Endothelial cell of umbilical vein (primary cell): ENCODE measurements at regions not wholly inside any gene's neighbourhood (a gene's known extent, or its start where the extent isn't known, plus 50 kb on each side); places are given as distances from the start of the nearest gene placed in this dataset.

Source experiments
- BruUV-seq: library from RNA; stranded (reverse); fragments of 400-500 nt; replicated peaks from 2 replicates; lab custom pipeline; 2021; lab: Mats Ljungman, UMichigan
- CTCF ChIA-PET: fragments of 300-600, 350-600 bp; sonication (Branson Sonifier 250); formaldehyde crosslinking; loops from one replicate; lab custom pipeline; 2021; ENCODE audit warnings: antibody characterized with exemption, inconsistent platforms; lab: Charles Lee
- POLR2A ChIA-PET: fragments of 300-600, 350-600 bp; sonication (Branson Sonifier 250); formaldehyde crosslinking; loops from one replicate; lab custom pipeline; 2021; ENCODE audit warnings: antibody characterized with exemption, inconsistent platforms; lab: Charles Lee
- DNase-seq: peaks from one replicate; pipeline ENCODE4 v3.0.0-alpha.2; 2011; ENCODE audit warnings: low read depth, low spot score
- FAIRE-seq: peaks from 2 replicates; lab custom pipeline; 2011; peaks lifted over from hg19 to GRCh38; lab: Jason Lieb, UNC
- H2AFZ ChIP-seq: 2 replicates; pipeline ENCODE4 v1.6.0; 2012; ENCODE audit warnings: low read depth, low read length, control low read depth, inconsistent platforms
- H3K27ac ChIP-seq: 2 replicates; pipeline ENCODE4 v1.5.1; 2011; ENCODE audit warnings: low read depth, mild to moderate bottlenecking, control low read depth, low read length, moderate library complexity; ENCODE audit not compliant: insufficient read depth
- H3K27me3 ChIP-seq, 2 experiments: 2 replicates each; pipeline versions ENCODE4 v1.6.0 to v1.6.1; 2011; ENCODE audit warnings: low read length in 2 of 2, mixed read lengths in 1 of 2; ENCODE audit not compliant: control insufficient read depth in 2 of 2, insufficient read depth in 2 of 2
- H3K36me3 ChIP-seq, 2 experiments: 2 replicates in 1 of 2; 3 replicates in 1 of 2; pipeline ENCODE4 v1.5.1; 2011; ENCODE audit warnings: low read length in 2 of 2, mild to moderate bottlenecking in 1 of 2, moderate library complexity in 1 of 2; ENCODE audit not compliant: control insufficient read depth in 2 of 2, insufficient read depth in 2 of 2; ENCODE audit errors: extremely low read depth in 1 of 2
- H3K4me1 ChIP-seq: 3 replicates; pipeline ENCODE4 v1.5.1; 2011; ENCODE audit warnings: mild to moderate bottlenecking, low read length; ENCODE audit not compliant: control insufficient read depth, insufficient read depth; ENCODE audit errors: extremely low read depth
- H3K4me2 ChIP-seq: 2 replicates; pipeline ENCODE4 v1.6.1; 2011; ENCODE audit warnings: low read length, control low read depth, mixed read lengths; ENCODE audit not compliant: insufficient read depth
- H3K4me3 ChIP-seq, 3 experiments: fragments of 200-600 bp in 1 of 3; sonication (generic), shearing (Covaris generic) in 1 of 3; replicated peaks in 1 of 3; 2 replicates each; pipeline ENCODE4 v1.5.1; 2011 to 2016; ENCODE audit warnings: control low read depth in 3 of 3, low read length in 3 of 3, mild to moderate bottlenecking in 2 of 3, inconsistent platforms in 1 of 3, low read depth in 1 of 3, moderate library complexity in 1 of 3; ENCODE audit not compliant: insufficient read depth in 1 of 3
- H3K79me2 ChIP-seq: 2 replicates; pipeline ENCODE4 v1.6.0; 2012; ENCODE audit warnings: low read length, inconsistent platforms; ENCODE audit not compliant: control insufficient read depth, insufficient read depth
- H3K9ac ChIP-seq: replicated peaks from 2 replicates; pipeline ENCODE3; 2011; ENCODE audit warnings: low read length, control low read depth; ENCODE audit not compliant: insufficient read depth; ENCODE audit errors: extremely low read depth
- H3K9me1 ChIP-seq: replicated peaks from 3 replicates; pipeline ENCODE4 v1.6.0; 2011; ENCODE audit warnings: mild to moderate bottlenecking, low read length; ENCODE audit not compliant: control insufficient read depth, insufficient read depth; ENCODE audit errors: extremely low read depth
- H3K9me3 ChIP-seq: replicated peaks from 2 replicates; pipeline ENCODE4 v1.5.1; 2012; ENCODE audit warnings: low read length, inconsistent platforms; ENCODE audit not compliant: control insufficient read depth, insufficient read depth
- H4K20me1 ChIP-seq: replicated peaks from 2 replicates; pipeline ENCODE3; 2011; ENCODE audit warnings: mild to moderate bottlenecking, low read length; ENCODE audit not compliant: control insufficient read depth, insufficient read depth; ENCODE audit errors: extremely low read depth
- EZH2 ChIP-seq: IDR thresholded peaks from 2 replicates; pipeline ENCODE4 v1.6.1; 2012; ENCODE audit warnings: borderline replicate concordance, low read depth, mild to moderate bottlenecking, moderate library complexity, low read length, inconsistent platforms; ENCODE audit not compliant: severe bottlenecking
- FOS ChIP-seq: IDR thresholded peaks from 2 replicates; pipeline ENCODE4 v1.6.1; 2011; ENCODE audit warnings: mild to moderate bottlenecking, low read length, moderate library complexity, borderline replicate concordance; ENCODE audit not compliant: insufficient read depth
- GATA2 ChIP-seq: IDR thresholded peaks from 2 replicates; pipeline ENCODE4 v1.7.0; 2011; ENCODE audit warnings: low read depth, mild to moderate bottlenecking, moderate library complexity, mixed read lengths, low read length; ENCODE audit not compliant: insufficient read length, insufficient read depth
- JUN ChIP-seq: IDR thresholded peaks from 2 replicates; pipeline ENCODE4 v1.6.1; 2011; ENCODE audit warnings: borderline replicate concordance, low read depth; ENCODE audit not compliant: insufficient read length, insufficient read depth
- MYC ChIP-seq: IDR thresholded peaks from one replicate; pipeline ENCODE4 v1.6.1; 2011; ENCODE audit warnings: mild to moderate bottlenecking, low read depth, low read length
- POLR2A ChIP-seq: IDR thresholded peaks from 2 replicates; pipeline ENCODE4 v1.6.1; 2012; ENCODE audit warnings: low read depth, mild to moderate bottlenecking, control low read depth, low read length
- POLR2AphosphoS5 ChIP-seq: IDR thresholded peaks from 2 replicates; pipeline ENCODE4 v1.6.1; 2012; ENCODE audit warnings: low read depth, mild to moderate bottlenecking, control low read depth, low read length, moderate library complexity; ENCODE audit not compliant: insufficient read depth
- dilution Hi-C: fragments of 300-500 bp; cut with MboI; formaldehyde crosslinking; loops from one replicate; pipeline ENCODE4 v1.15.0; 2019; ENCODE audit warnings: low sequenced_read_pairs; ENCODE audit not compliant: extremely low pct_ligation_motif_present
- intact Hi-C: fragments of 100-400 bp; cut with micrococcal nuclease; formaldehyde crosslinking; loops from one replicate; pipeline ENCODE4 v1.10.0; 2022
- TF ChIP-seq, protein P1 (sequence below): IDR thresholded peaks from 2 replicates; pipeline ENCODE4 v1.6.1; 2011; ENCODE audit not compliant: insufficient read depth, insufficient read length
- TF ChIP-seq, protein P2 (sequence below), 2 donors: IDR thresholded peaks; 1 replicate in 1 of 2; 2 replicates in 1 of 2; pipeline ENCODE4 v1.5.1; 2011; ENCODE audit warnings: low read length in 2 of 2, mild to moderate bottlenecking in 2 of 2, moderate library complexity in 2 of 2, control low read depth in 1 of 2, inconsistent platforms in 1 of 2, low read depth in 1 of 2; ENCODE audit not compliant: insufficient read depth in 1 of 2; ENCODE audit errors: extremely low read depth in 1 of 2

DNA sequence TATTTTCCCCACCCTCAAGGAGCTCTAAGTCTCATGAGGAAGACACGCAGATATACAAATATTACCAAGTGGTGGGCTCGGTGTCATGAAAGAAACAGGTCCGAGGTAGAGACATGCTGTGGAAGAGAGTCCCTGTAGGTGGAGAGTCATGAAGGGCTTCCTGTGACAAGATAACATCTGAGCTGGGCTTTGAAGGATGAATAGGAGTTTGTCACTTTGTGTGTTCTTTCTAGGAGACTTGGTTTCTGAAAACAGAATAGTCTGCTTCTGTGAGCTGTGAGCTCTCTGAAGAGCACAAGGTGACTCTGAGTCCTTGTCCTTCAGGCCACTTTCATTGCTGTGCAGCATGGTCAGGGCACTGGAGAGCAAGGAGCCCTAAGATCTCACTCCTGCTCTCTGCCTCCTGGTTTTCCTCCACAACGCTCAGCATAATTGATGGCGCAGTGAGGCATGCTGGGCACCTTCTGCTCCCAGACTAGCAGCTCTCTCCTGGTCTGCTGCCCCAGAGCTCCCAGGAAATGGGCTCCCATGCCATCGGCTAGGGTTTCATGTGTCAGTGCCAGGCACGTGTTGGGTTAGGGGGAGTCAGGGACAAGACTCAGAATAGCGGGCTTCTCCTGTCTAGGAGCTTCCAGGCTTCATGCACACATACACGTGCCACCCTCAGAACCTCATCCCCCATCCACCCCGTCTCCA, 209.9 kb upstream of the CSF3R start:
- no peaks in the 10 kb centered on the region for H3K79me2 ChIP-seq
- no TSS peak for BruUV-seq
- no peaks in the 10 kb centered on the region for H3K9me3 ChIP-seq
- POLR2A ChIA-PET, result no interaction called here
- DNase-seq, result no peak
- no peaks in the 10 kb centered on the region for H3K36me3 ChIP-seq
- dilution Hi-C loops, result no loop called here
- H3K4me2 ChIP-seq, result no peak overlapping the region
- no peak overlapping the region for H3K9ac ChIP-seq
- CTCF ChIA-PET, result no interaction called here
- no peaks in the 10 kb centered on the region for H3K27me3 ChIP-seq
- H3K4me1 ChIP-seq, result no peaks in the 10 kb centered on the region
- no peak overlapping the region for H3K27ac ChIP-seq
- TF ChIP-seq, protein P1, sequence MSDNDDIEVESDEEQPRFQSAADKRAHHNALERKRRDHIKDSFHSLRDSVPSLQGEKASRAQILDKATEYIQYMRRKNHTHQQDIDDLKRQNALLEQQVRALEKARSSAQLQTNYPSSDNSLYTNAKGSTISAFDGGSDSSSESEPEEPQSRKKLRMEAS, result no peak
- TF ChIP-seq, protein P2, sequence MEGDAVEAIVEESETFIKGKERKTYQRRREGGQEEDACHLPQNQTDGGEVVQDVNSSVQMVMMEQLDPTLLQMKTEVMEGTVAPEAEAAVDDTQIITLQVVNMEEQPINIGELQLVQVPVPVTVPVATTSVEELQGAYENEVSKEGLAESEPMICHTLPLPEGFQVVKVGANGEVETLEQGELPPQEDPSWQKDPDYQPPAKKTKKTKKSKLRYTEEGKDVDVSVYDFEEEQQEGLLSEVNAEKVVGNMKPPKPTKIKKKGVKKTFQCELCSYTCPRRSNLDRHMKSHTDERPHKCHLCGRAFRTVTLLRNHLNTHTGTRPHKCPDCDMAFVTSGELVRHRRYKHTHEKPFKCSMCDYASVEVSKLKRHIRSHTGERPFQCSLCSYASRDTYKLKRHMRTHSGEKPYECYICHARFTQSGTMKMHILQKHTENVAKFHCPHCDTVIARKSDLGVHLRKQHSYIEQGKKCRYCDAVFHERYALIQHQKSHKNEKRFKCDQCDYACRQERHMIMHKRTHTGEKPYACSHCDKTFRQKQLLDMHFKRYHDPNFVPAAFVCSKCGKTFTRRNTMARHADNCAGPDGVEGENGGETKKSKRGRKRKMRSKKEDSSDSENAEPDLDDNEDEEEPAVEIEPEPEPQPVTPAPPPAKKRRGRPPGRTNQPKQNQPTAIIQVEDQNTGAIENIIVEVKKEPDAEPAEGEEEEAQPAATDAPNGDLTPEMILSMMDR (IDR thresholded peaks at IDR 0.05; ENCODE audit: extremely low read depth in 1 of 2, insufficient read depth in 1 of 2, low read depth in 1 of 2, low read length in 2 of 2), result no peak
- TF ChIP-seq JUN (no peak), FOS (no peak), GATA2 (no peak), MYC (no peak), POLR2AphosphoS5 (no peak), EZH2 (no peak), POLR2A (no peak)
- intact Hi-C loops, result no loop called here
- H3K4me3 ChIP-seq, result no peak overlapping the region
- no peak for FAIRE-seq
- no peak overlapping the region for H2AFZ ChIP-seq
- H3K9me1 ChIP-seq, result no peaks in the 10 kb centered on the region
- no peaks in the 10 kb centered on the region for H4K20me1 ChIP-seq
